ENCODE measurements at regions not wholly inside any gene's neighbourhood (a gene's known extent, or its start where the extent isn't known, plus 50 kb on each side); places are given as distances from the start of the nearest gene placed in this dataset.

DNA sequence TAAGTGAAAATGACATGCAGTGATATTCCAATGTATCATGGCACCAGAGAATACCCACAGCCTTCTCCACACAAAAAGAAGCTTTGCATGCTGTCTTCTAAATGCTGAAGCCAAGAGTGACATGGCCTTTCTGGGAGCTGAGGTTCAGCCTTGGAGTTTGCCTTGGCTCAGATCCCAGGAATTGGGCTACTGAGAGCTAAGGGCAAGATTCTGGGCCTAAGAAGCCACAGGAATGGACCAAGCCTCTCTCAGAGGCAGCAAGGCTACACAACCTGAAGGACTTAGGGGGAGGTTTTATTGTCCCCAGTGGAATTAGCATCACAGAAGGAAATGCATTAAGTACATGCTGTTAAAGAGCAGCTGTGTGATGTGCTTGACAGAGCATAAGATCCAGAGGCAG is 1078.5 kb downstream of the TUSC7 start:
- TF ChIP-seq, protein P1, sequence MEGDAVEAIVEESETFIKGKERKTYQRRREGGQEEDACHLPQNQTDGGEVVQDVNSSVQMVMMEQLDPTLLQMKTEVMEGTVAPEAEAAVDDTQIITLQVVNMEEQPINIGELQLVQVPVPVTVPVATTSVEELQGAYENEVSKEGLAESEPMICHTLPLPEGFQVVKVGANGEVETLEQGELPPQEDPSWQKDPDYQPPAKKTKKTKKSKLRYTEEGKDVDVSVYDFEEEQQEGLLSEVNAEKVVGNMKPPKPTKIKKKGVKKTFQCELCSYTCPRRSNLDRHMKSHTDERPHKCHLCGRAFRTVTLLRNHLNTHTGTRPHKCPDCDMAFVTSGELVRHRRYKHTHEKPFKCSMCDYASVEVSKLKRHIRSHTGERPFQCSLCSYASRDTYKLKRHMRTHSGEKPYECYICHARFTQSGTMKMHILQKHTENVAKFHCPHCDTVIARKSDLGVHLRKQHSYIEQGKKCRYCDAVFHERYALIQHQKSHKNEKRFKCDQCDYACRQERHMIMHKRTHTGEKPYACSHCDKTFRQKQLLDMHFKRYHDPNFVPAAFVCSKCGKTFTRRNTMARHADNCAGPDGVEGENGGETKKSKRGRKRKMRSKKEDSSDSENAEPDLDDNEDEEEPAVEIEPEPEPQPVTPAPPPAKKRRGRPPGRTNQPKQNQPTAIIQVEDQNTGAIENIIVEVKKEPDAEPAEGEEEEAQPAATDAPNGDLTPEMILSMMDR (IDR thresholded peaks at IDR 0.05; ENCODE audit: low read depth, low read length), result no peak
- no peak for TF ChIP-seq EZH2phosphoT487 (IDR thresholded peaks at IDR 0.05; ENCODE audit: low read depth)

Data from OCI-LY3 (cell line).